ENCODE measurements at regions not wholly inside any gene's neighbourhood (a gene's known extent, or its start where the extent isn't known, plus 50 kb on each side); places are given as distances from the start of the nearest gene placed in this dataset.

DNA sequence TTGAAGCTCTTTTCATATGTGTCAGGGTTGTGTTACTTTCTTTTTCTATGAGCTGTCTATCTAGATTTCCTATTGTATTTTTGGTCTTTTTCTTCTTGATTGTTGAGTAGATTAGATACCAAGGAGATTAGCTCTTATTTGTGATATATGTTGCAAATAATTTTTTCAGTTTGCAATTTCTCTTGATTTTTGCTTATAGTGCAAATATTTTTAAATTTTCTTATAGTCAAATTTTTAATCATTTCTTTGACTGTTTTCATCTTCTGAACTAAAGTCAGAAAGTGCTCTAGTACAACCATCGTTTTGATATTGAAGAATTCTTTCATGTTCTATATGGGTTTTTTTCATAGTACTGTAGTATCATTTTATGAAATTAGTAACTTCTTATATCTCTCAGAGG is 193.7 kb downstream of the OSTF1 start:
- ATAC-seq (no peak), DNase-seq (ENCODE audit: low read depth, low spot score) (no peak)
- in situ Hi-C loops (cut with HindIII; ENCODE audit: low pct_unique_long_range_greater_than_20kb, low sequenced_read_pairs) (no loop called here), intact Hi-C loops (cut with micrococcal nuclease; ENCODE audit: unreplicated experiment) (no loop called here)
- POLR2A ChIA-PET, result no interaction called here
- no peaks in the 10 kb centered on the region for H3K27me3 ChIP-seq (ENCODE audit: control insufficient read depth, insufficient read depth, low read length)
- H3K4me3 ChIP-seq (ENCODE audit: low read depth in 2 of 2, low read length in 2 of 2), result no peak overlapping the region
- CTCF ChIA-PET, result no interaction called here
- H3K4me1 ChIP-seq (ENCODE audit: control insufficient read depth, insufficient read depth, low read length), result no peaks in the 10 kb centered on the region
- no peaks in the 10 kb centered on the region for H3K36me3 ChIP-seq (ENCODE audit: control insufficient read depth, insufficient read depth, low read length)
- BruUV-seq (replicated peaks), result no TSS peak
- H3K27ac ChIP-seq (ENCODE audit: low read length), result no peak overlapping the region
- H3K9me3 ChIP-seq (ENCODE audit: control insufficient read depth, insufficient read depth, low read depth, low read length), result no peaks in the 10 kb centered on the region
- TF ChIP-seq, protein P1, sequence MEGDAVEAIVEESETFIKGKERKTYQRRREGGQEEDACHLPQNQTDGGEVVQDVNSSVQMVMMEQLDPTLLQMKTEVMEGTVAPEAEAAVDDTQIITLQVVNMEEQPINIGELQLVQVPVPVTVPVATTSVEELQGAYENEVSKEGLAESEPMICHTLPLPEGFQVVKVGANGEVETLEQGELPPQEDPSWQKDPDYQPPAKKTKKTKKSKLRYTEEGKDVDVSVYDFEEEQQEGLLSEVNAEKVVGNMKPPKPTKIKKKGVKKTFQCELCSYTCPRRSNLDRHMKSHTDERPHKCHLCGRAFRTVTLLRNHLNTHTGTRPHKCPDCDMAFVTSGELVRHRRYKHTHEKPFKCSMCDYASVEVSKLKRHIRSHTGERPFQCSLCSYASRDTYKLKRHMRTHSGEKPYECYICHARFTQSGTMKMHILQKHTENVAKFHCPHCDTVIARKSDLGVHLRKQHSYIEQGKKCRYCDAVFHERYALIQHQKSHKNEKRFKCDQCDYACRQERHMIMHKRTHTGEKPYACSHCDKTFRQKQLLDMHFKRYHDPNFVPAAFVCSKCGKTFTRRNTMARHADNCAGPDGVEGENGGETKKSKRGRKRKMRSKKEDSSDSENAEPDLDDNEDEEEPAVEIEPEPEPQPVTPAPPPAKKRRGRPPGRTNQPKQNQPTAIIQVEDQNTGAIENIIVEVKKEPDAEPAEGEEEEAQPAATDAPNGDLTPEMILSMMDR (IDR thresholded peaks at IDR 0.05), result no peak
- TF ChIP-seq TCF7L2 (IDR thresholded peaks at IDR 0.05; ENCODE audit: low read depth, low read length) (no peak), POLR2AphosphoS5 (IDR thresholded peaks at IDR 0.05; ENCODE audit: low read depth, low read length) (no peak), SIN3A (IDR thresholded peaks at IDR 0.05; ENCODE audit: borderline replicate concordance, insufficient read depth, low read depth, low read length) (no peak)
- TF ChIP-seq, protein P2, sequence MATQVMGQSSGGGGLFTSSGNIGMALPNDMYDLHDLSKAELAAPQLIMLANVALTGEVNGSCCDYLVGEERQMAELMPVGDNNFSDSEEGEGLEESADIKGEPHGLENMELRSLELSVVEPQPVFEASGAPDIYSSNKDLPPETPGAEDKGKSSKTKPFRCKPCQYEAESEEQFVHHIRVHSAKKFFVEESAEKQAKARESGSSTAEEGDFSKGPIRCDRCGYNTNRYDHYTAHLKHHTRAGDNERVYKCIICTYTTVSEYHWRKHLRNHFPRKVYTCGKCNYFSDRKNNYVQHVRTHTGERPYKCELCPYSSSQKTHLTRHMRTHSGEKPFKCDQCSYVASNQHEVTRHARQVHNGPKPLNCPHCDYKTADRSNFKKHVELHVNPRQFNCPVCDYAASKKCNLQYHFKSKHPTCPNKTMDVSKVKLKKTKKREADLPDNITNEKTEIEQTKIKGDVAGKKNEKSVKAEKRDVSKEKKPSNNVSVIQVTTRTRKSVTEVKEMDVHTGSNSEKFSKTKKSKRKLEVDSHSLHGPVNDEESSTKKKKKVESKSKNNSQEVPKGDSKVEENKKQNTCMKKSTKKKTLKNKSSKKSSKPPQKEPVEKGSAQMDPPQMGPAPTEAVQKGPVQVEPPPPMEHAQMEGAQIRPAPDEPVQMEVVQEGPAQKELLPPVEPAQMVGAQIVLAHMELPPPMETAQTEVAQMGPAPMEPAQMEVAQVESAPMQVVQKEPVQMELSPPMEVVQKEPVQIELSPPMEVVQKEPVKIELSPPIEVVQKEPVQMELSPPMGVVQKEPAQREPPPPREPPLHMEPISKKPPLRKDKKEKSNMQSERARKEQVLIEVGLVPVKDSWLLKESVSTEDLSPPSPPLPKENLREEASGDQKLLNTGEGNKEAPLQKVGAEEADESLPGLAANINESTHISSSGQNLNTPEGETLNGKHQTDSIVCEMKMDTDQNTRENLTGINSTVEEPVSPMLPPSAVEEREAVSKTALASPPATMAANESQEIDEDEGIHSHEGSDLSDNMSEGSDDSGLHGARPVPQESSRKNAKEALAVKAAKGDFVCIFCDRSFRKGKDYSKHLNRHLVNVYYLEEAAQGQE (IDR thresholded peaks at IDR 0.05; ENCODE audit: insufficient read depth in 1 of 2, low read depth in 2 of 2, low read length in 1 of 2), result no peak

DNA sequence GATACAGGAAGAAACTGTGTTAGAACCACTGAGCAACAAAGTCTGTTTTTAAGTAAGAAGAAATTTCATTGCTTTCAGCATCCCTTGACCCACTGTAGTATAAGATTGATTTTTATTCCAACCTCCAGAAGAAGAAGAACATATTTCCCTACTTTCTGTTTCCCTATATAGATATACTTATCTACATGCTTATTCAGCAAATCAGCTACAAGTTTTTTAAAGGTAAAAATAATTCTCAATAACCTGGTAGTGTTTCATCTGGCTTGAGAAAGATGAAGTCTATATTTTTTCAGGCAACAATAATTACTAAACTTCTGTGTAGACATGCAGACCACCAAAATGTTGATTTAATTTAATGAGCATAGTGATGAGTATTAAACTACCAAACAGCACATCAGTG is 201.0 kb downstream of the OSTF1 start:
- in situ Hi-C loops (cut with HindIII; ENCODE audit: low pct_unique_long_range_greater_than_20kb, low sequenced_read_pairs), result no loop called here
- H3K27ac ChIP-seq (ENCODE audit: low read length), result no peak overlapping the region
- TF ChIP-seq POLR2AphosphoS5 (IDR thresholded peaks at IDR 0.05; ENCODE audit: low read depth, low read length) (no peak), TCF7L2 (IDR thresholded peaks at IDR 0.05; ENCODE audit: low read depth, low read length) (no peak), SIN3A (IDR thresholded peaks at IDR 0.05; ENCODE audit: borderline replicate concordance, insufficient read depth, low read depth, low read length) (no peak)
- TF ChIP-seq, protein P2 (IDR thresholded peaks at IDR 0.05; ENCODE audit: insufficient read depth in 1 of 2, low read depth in 2 of 2, low read length in 1 of 2), result no peak
- TF ChIP-seq, protein P1 (IDR thresholded peaks at IDR 0.05), result no peak
- no peak overlapping the region for H3K4me3 ChIP-seq (ENCODE audit: low read depth in 2 of 2, low read length in 2 of 2)
- no peaks in the 10 kb centered on the region for H3K4me1 ChIP-seq (ENCODE audit: control insufficient read depth, insufficient read depth, low read length)
- no peaks in the 10 kb centered on the region for H3K36me3 ChIP-seq (ENCODE audit: control insufficient read depth, insufficient read depth, low read length)
- DNase-seq (ENCODE audit: low read depth, low spot score), result no peak
- intact Hi-C loops (cut with micrococcal nuclease; ENCODE audit: unreplicated experiment), result no loop called here
- BruUV-seq (replicated peaks), result no TSS peak
- ATAC-seq, result no peak
- H3K27me3 ChIP-seq (ENCODE audit: control insufficient read depth, insufficient read depth, low read length), result no peaks in the 10 kb centered on the region
- CTCF ChIA-PET, result no interaction called here
- POLR2A ChIA-PET, result no interaction called here
- H3K9me3 ChIP-seq (ENCODE audit: control insufficient read depth, insufficient read depth, low read depth, low read length), result no peaks in the 10 kb centered on the region
